Lung (tissue), 11 donors: ENCODE measurements at regions not wholly inside any gene's neighbourhood (a gene's known extent, or its start where the extent isn't known, plus 50 kb on each side); places are given as distances from the start of the nearest gene placed in this dataset.

Experiments
- ATAC-seq: fragments of 200-7000 bp; cut with Tn5 transposase; one replicate; pipeline ENCODE4 v1.9.1; 2020; ENCODE audit warnings: moderate number of reproducible peaks; ENCODE audit not compliant: insufficient read depth, low FRiP score
- DNase-seq, 3 donors: peaks; one replicate each; pipeline ENCODE4 v3.0.0-alpha.2; 2013 to 2017
- H3K27ac ChIP-seq, 2 donors: one replicate each; pipeline ENCODE4 v1.5.1; 2013; ENCODE audit warnings: mild to moderate bottlenecking in 2 of 2, moderate library complexity in 2 of 2, control low read depth in 1 of 2, inconsistent platforms in 1 of 2, low read depth in 1 of 2, low read length in 1 of 2
- H3K27me3 ChIP-seq, 3 donors: one replicate each; pipeline ENCODE4 v1.5.1; 2013; ENCODE audit warnings: low read length in 2 of 3; ENCODE audit not compliant: control insufficient read depth in 3 of 3, insufficient read depth in 3 of 3
- H3K36me3 ChIP-seq, 4 donors: one replicate each; pipeline ENCODE4 v1.5.1; 2013; ENCODE audit warnings: low read length in 4 of 4, mild to moderate bottlenecking in 1 of 4, moderate library complexity in 1 of 4; ENCODE audit not compliant: control insufficient read depth in 4 of 4, insufficient read depth in 4 of 4
- H3K4me1 ChIP-seq, 5 donors: one replicate each; pipeline ENCODE4 v1.5.1; 2013; ENCODE audit warnings: low read length in 5 of 5, mild to moderate bottlenecking in 2 of 5, moderate library complexity in 1 of 5; ENCODE audit not compliant: control insufficient read depth in 5 of 5, insufficient read depth in 5 of 5
- H3K4me3 ChIP-seq: one replicate; pipeline ENCODE4 v1.5.1; 2013; ENCODE audit warnings: mild to moderate bottlenecking, control low read depth, moderate library complexity
- H3K9ac ChIP-seq, 2 donors: one replicate each; pipeline ENCODE4 v1.5.1; 2013; ENCODE audit warnings: low read length in 2 of 2, control low read depth in 1 of 2; ENCODE audit not compliant: insufficient read depth in 1 of 2
- H3K9me3 ChIP-seq, 4 donors: one replicate each; pipeline ENCODE4 v1.5.1; 2013; ENCODE audit warnings: low read length in 3 of 4, mild to moderate bottlenecking in 1 of 4, moderate library complexity in 1 of 4; ENCODE audit not compliant: control insufficient read depth in 4 of 4, insufficient read depth in 3 of 4
- CTCF ChIP-seq: IDR thresholded peaks from 2 replicates; pipeline ENCODE4 v1.5.1; 2012; ENCODE audit warnings: mild to moderate bottlenecking; ENCODE audit errors: control extremely low read depth, extremely low read depth
- WGBS, 2 donors: extraction: QIAGEN DNeasy Blood & Tissue Kit; methylation state at CpG; one replicate each; pipeline ENCODE4 v1.1.7; 2013; 5-methylcytosine and 5-hydroxymethylcytosine counted together
- donor health status: control.
- donor health status: control.
- donor health status: Bipolar disorder and iron deficiency.
- donor health status: healthy.
- donor health status: DM: yes; HTN: yes; CAD: no.

GRCh38 chrX:43373032-43373431, 283.1 kb upstream of the MAOA start:
- DNase-seq (no peak), ATAC-seq (no peak)
- H3K27ac ChIP-seq, result no peak overlapping the region
- no peaks in the 10 kb centered on the region for H3K4me1 ChIP-seq
- H3K4me3 ChIP-seq, result no peak overlapping the region
- 56 to 72% methylated on average over 3 of the region's 3 CpGs for WGBS, 2 donors
- H3K9me3 ChIP-seq, result peaks cover 0 to 2% (median 0%) of the 10 kb centered on the region in 4 donors
- no peak overlapping the region for H3K9ac ChIP-seq
- H3K27me3 ChIP-seq, result peaks cover 0 to 3% (median 0%) of the 10 kb centered on the region in 3 donors
- H3K36me3 ChIP-seq, result no peaks in the 10 kb centered on the region
- no peak for TF ChIP-seq CTCF

DNA sequence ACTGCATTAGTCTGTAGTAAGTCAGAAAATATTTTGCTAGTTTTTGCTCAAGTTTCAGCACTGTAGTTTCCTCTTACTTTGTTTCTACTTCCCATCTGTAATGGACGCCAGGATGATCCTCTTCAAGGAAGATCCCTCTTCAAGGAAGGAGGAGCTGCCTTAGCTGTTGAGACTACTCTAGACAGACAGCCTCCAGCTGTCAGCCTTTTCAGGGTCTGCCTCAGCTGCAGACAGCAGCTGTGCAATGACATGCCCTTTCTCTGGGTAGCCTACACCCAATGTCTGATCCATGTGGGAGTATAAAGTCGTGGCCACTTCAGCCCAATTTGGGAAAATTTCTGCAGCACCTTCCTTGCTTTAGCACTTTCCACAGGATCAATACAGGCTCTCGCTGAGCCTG, 281.0 kb upstream of the MAOA start:
- no peak for ATAC-seq

GRCh38 chrX:43380704-43381103, 275.4 kb upstream of the MAOA start:
- Histone ChIP-seq H3K36me3 (no peaks in the 10 kb centered on the region), H3K27ac (no peak overlapping the region), H3K9ac (no peak overlapping the region), H3K27me3 (no peaks in the 10 kb centered on the region), H3K4me1 (no peaks in the 10 kb centered on the region), H3K4me3 (no peak overlapping the region), H3K9me3 (peaks cover 0 to 12% (median 0%) of the 10 kb centered on the region in 4 donors)
- TF ChIP-seq CTCF, result no peak
- DNase-seq (no peak), ATAC-seq (no peak)
- WGBS, 2 donors, result 88 to 92% methylated on average over 6 of the region's 6 CpGs

More for the DNA sequence above, 281.0 kb upstream of the MAOA start:
- H3K9ac ChIP-seq, result no peak overlapping the region
- no peak overlapping the region for H3K4me3 ChIP-seq
- peaks cover 0 to 3% (median 0%) of the 10 kb centered on the region in 4 donors for H3K9me3 ChIP-seq
- no peaks in the 10 kb centered on the region for H3K36me3 ChIP-seq
- WGBS, 2 donors, result 58 to 76% methylated on average over 3 of the region's 3 CpGs
- peaks cover 0 to 3% (median 0%) of the 10 kb centered on the region in 3 donors for H3K27me3 ChIP-seq
- H3K27ac ChIP-seq, result no peak overlapping the region
- no peak for DNase-seq
- no peaks in the 10 kb centered on the region for H3K4me1 ChIP-seq
- no peak for TF ChIP-seq CTCF

- 70 to 71% methylated on average over 1 of the region's 1 CpG for WGBS, 2 donors
- no peaks in the 10 kb centered on the region for H3K36me3 ChIP-seq
- no peaks in the 10 kb centered on the region for H3K4me1 ChIP-seq
- H3K9me3 ChIP-seq, result no peaks in the 10 kb centered on the region
- no peak overlapping the region for H3K9ac ChIP-seq
- no peak for DNase-seq
- no peak for ATAC-seq
- peaks cover 0 to 13% (median 4%) of the 10 kb centered on the region in 3 donors for H3K27me3 ChIP-seq
- H3K4me3 ChIP-seq, result no peak overlapping the region
- H3K27ac ChIP-seq, result no peak overlapping the region
- TF ChIP-seq CTCF, result no peak
Observed at GRCh38 chrX:43386875-43387274, 269.2 kb upstream of the MAOA start.
